ENCODE measurements at regions not wholly inside any gene's neighbourhood (a gene's known extent, or its start where the extent isn't known, plus 50 kb on each side); places are given as distances from the start of the nearest gene placed in this dataset.

DNA sequence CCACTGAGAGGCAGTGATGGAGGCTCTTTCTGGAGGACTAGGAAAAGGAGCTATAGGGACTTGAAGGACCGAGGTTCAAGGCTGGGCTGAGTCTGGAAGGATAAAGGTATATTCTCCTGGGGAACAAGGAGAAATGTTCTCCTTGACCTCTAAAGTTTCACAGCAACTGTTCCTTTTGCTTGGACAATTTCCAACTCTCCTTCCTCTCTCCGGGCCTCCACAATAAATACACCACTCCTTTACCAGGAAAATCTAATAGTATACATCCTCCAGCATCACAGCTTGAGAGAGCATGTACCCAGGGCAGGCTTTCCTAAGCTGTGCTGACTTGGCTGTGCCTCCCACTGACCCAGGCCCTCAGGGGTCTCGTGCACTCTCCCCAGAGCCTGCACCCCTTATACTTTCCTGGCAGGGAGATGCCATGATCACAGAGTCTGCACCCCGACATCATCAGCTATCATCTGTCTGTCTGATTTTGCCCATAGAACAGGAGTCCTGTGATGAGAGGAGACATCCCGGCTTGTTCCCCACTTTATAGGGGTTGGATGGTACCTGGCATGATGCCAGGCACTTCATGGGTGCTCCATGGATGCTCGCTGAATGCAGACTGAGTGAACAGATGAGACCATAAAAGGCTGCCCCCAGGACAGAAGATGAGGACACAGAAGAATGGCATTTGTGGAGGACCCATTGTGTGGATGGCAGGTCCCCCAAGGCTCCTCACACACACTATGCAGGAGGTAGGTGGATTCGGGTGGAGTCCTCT is 582.6 kb upstream of the CDH5 start:
- Histone ChIP-seq H3K4me1 (no peaks in the 10 kb centered on the region), H3K36me3 (no peaks in the 10 kb centered on the region), H3K27me3 (no peaks in the 10 kb centered on the region), H3K27ac (no peak overlapping the region), H3K4me3 (no peak overlapping the region), H3K9me3 (no peaks in the 10 kb centered on the region)
- no peak for DNase-seq
- intact Hi-C loops (cut with DNase I), result no loop called here
- TF ChIP-seq, protein P1, sequence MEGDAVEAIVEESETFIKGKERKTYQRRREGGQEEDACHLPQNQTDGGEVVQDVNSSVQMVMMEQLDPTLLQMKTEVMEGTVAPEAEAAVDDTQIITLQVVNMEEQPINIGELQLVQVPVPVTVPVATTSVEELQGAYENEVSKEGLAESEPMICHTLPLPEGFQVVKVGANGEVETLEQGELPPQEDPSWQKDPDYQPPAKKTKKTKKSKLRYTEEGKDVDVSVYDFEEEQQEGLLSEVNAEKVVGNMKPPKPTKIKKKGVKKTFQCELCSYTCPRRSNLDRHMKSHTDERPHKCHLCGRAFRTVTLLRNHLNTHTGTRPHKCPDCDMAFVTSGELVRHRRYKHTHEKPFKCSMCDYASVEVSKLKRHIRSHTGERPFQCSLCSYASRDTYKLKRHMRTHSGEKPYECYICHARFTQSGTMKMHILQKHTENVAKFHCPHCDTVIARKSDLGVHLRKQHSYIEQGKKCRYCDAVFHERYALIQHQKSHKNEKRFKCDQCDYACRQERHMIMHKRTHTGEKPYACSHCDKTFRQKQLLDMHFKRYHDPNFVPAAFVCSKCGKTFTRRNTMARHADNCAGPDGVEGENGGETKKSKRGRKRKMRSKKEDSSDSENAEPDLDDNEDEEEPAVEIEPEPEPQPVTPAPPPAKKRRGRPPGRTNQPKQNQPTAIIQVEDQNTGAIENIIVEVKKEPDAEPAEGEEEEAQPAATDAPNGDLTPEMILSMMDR (IDR thresholded peaks at IDR 0.05), result no peak
- ATAC-seq, result no peak
- 72 to 82% methylated on average over 7 of the region's 7 CpGs for WGBS, 2 donors

DNA sequence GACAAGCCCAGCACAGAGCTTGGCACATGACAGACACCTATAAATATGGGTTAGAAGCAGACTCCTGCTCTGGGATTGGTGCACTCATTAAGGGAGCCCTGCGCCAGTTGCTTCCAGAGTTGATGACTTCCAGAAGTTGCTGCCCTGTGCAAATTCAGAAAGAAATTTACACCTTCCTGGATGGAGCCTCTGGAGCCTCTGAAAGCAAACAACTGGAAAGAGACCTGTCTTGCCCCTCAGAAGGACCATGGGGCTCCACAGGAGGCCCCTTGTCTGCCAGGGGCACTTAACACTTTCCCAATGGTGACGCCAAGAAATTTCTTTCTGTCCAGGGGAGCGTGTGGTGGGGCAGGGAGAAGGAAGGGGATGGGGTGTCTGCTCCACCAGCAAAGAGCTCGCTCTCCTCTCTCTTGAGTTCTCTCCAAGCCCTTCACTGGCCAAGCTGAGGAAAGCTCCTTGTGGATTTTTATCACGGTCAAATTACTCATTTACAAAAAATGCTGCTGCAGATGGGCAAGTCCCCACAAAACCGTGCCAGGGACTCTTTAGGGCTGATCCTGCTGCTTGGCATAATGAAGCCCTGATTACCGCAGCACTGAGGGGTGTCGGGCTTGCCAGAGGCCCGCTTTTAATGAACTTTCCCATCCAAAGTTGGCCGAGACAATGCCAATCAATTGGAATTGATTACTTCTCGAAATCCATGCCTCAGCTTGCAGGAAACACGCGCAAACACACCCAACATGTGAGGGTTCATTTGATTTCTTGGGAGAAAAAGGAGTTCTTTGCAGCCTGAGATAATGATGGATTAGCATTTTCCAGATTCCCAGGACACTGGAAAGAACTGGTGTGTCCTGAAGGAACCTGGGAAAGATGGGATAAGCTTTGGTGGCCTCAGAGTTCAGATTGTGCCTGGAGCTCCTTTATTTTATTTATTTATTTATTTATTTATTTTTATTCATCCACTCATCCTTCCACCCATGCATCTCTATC is 583.6 kb upstream of the CDH5 start:
- Histone ChIP-seq H3K4me1 (no peaks in the 10 kb centered on the region), H3K9me3 (peaks cover 0 to under 1% (median 0%) of the 10 kb centered on the region in 11 donors), H3K27me3 (no peaks in the 10 kb centered on the region), H3K4me3 (no peak overlapping the region), H3K27ac (no peak overlapping the region), H3K36me3 (no peaks in the 10 kb centered on the region)
- 75 to 82% methylated on average over 13 of the region's 13 CpGs for WGBS, 2 donors
- DNase-seq, result no peak
- intact Hi-C loops (cut with DNase I), result no loop called here
- TF ChIP-seq, protein P1 (IDR thresholded peaks at IDR 0.05), result no peak
- ATAC-seq, result peak in 1 of 8 donors; percentile 34

DNA sequence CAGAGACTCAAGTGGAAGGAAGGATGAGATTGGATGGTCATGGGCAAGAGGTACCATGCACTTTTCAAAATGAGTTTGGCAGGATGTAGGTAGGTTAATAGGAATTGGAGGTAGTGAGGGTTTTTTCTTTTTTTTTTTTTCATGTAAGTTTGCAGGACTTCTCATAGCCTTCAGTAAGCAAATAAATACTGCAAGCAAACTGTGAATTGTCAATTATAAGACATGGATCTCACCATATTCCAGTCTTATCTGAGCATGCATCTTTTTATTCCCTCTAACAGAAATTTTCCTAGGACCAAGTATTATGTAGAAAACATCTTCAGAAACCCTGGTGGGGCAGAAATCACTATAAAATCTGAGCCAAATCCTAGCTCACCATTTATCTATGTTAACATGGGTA is 584.6 kb upstream of the CDH5 start:
- Histone ChIP-seq H3K36me3 (no peaks in the 10 kb centered on the region), H3K4me1 (no peaks in the 10 kb centered on the region), H3K27ac (no peak overlapping the region), H3K4me3 (no peak overlapping the region), H3K27me3 (no peaks in the 10 kb centered on the region), H3K9me3 (peaks cover 0 to 11% (median 2%) of the 10 kb centered on the region in 11 donors)
- DNase-seq (no peak), ATAC-seq (no peak)
- TF ChIP-seq, protein P1 (IDR thresholded peaks at IDR 0.05), result no peak
- intact Hi-C loops (cut with DNase I), result no loop called here

DNA sequence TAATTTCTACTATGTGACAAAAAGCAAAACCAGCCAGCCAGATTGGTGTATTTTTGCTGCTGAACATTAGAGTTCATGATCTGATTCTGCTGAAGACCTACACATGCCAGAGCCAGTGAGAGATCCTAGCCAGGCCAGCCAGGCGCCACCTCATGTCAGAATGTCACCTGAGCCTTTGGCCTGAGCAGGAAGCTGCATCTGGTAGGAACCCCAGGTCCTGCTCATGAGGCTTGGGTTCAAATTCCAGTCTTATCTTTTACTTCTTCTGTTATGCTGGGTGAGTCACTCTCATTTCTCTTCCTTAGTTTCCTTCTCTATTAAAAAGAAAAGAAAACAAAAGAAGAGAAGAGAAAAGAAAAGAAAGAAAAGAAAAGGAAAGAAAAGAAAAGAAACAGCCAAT is 585.1 kb upstream of the CDH5 start:
- TF ChIP-seq, protein P1 (IDR thresholded peaks at IDR 0.05), result no peak
- intact Hi-C loops (cut with DNase I), result no loop called here
- Histone ChIP-seq H3K36me3 (no peaks in the 10 kb centered on the region), H3K4me1 (no peaks in the 10 kb centered on the region), H3K4me3 (no peak overlapping the region), H3K27me3 (no peaks in the 10 kb centered on the region), H3K9me3 (peaks cover 0 to 16% (median 6%) of the 10 kb centered on the region in 11 donors), H3K27ac (no peak overlapping the region)
- DNase-seq (no peak), ATAC-seq (no peak)
- 96 to 100% methylated on average over 1 of the region's 1 CpG for WGBS, 2 donors
